ENCODE measurements at regions not wholly inside any gene's neighbourhood (a gene's known extent, or its start where the extent isn't known, plus 50 kb on each side); places are given as distances from the start of the nearest gene placed in this dataset.

- H3K27ac ChIP-seq (ENCODE audit: low read depth, low read length) = no peak overlapping the region
- no peaks in the 10 kb centered on the region for H3K4me1 ChIP-seq (ENCODE audit: control insufficient read depth in 3 of 3, insufficient read depth in 3 of 3, low read length in 3 of 3)
- H3K4me3 ChIP-seq (ENCODE audit: low read length in 3 of 3) = no peak overlapping the region
- H3K27me3 ChIP-seq (ENCODE audit: control insufficient read depth in 3 of 3, insufficient read depth in 3 of 3, low read length in 3 of 3) = no peaks in the 10 kb centered on the region
- H3K9me3 ChIP-seq (ENCODE audit: control insufficient read depth in 3 of 3, low read length in 3 of 3) = no peaks in the 10 kb centered on the region
- H3K36me3 ChIP-seq (ENCODE audit: control insufficient read depth in 3 of 3, insufficient read depth in 3 of 3, low read length in 3 of 3) = no peaks in the 10 kb centered on the region
- H3K9ac ChIP-seq (ENCODE audit: low read depth in 1 of 3, low read length in 3 of 3) = no peak overlapping the region
These were observed 125.9 kb downstream of the MOBP start for GRCh38 chr3:39593341-39593740.

GRCh38 chr3:39601241-39601640, 133.8 kb downstream of the MOBP start:
- no peak overlapping the region for H3K9ac ChIP-seq (ENCODE audit: low read depth in 1 of 3, low read length in 3 of 3)
- H3K4me3 ChIP-seq (ENCODE audit: low read length in 3 of 3) = no peak overlapping the region
- H3K27ac ChIP-seq (ENCODE audit: low read depth, low read length) = no peak overlapping the region
- H3K36me3 ChIP-seq (ENCODE audit: control insufficient read depth in 3 of 3, insufficient read depth in 3 of 3, low read length in 3 of 3) = no peaks in the 10 kb centered on the region
- H3K27me3 ChIP-seq (ENCODE audit: control insufficient read depth in 3 of 3, insufficient read depth in 3 of 3, low read length in 3 of 3) = no peaks in the 10 kb centered on the region
- no peaks in the 10 kb centered on the region for H3K4me1 ChIP-seq (ENCODE audit: control insufficient read depth in 3 of 3, insufficient read depth in 3 of 3, low read length in 3 of 3)
- no peaks in the 10 kb centered on the region for H3K9me3 ChIP-seq (ENCODE audit: control insufficient read depth in 3 of 3, low read length in 3 of 3)

- Histone ChIP-seq H3K4me1 (ENCODE audit: control insufficient read depth in 3 of 3, insufficient read depth in 3 of 3, low read length in 3 of 3) (no peaks in the 10 kb centered on the region), H3K9ac (ENCODE audit: low read depth in 1 of 3, low read length in 3 of 3) (no peak overlapping the region)
These were observed 138.4 kb downstream of the MOBP start for GRCh38 chr3:39605837-39606236.

GRCh38 chr3:39626198-39626597, 158.7 kb downstream of the MOBP start:
- Histone ChIP-seq H3K4me3 (ENCODE audit: low read length in 3 of 3) (no peak overlapping the region), H3K4me1 (ENCODE audit: control insufficient read depth in 3 of 3, insufficient read depth in 3 of 3, low read length in 3 of 3) (no peaks in the 10 kb centered on the region), H3K27me3 (ENCODE audit: control insufficient read depth in 3 of 3, insufficient read depth in 3 of 3, low read length in 3 of 3) (no peaks in the 10 kb centered on the region), H3K9ac (ENCODE audit: low read depth in 1 of 3, low read length in 3 of 3) (no peak overlapping the region), H3K9me3 (ENCODE audit: control insufficient read depth in 3 of 3, low read length in 3 of 3) (peaks cover 0 to 3% (median 0%) of the 10 kb centered on the region in 3 donors), H3K27ac (ENCODE audit: low read depth, low read length) (no peak overlapping the region), H3K36me3 (ENCODE audit: control insufficient read depth in 3 of 3, insufficient read depth in 3 of 3, low read length in 3 of 3) (no peaks in the 10 kb centered on the region)

More at GRCh38 chr3:39605837-39606236, 138.4 kb downstream of the MOBP start:
- no peak overlapping the region for H3K27ac ChIP-seq (ENCODE audit: low read depth, low read length)
- no peaks in the 10 kb centered on the region for H3K9me3 ChIP-seq (ENCODE audit: control insufficient read depth in 3 of 3, low read length in 3 of 3)
- H3K36me3 ChIP-seq (ENCODE audit: control insufficient read depth in 3 of 3, insufficient read depth in 3 of 3, low read length in 3 of 3) = no peaks in the 10 kb centered on the region
- H3K4me3 ChIP-seq (ENCODE audit: low read length in 3 of 3) = no peak overlapping the region
- no peaks in the 10 kb centered on the region for H3K27me3 ChIP-seq (ENCODE audit: control insufficient read depth in 3 of 3, insufficient read depth in 3 of 3, low read length in 3 of 3)

GRCh38 chr3:39631136-39631535, 163.7 kb downstream of the MOBP start:
- Histone ChIP-seq H3K27ac (ENCODE audit: low read depth, low read length) (no peak overlapping the region), H3K27me3 (ENCODE audit: control insufficient read depth in 3 of 3, insufficient read depth in 3 of 3, low read length in 3 of 3) (no peaks in the 10 kb centered on the region), H3K9ac (ENCODE audit: low read depth in 1 of 3, low read length in 3 of 3) (no peak overlapping the region), H3K4me1 (ENCODE audit: control insufficient read depth in 3 of 3, insufficient read depth in 3 of 3, low read length in 3 of 3) (no peaks in the 10 kb centered on the region), H3K9me3 (ENCODE audit: control insufficient read depth in 3 of 3, low read length in 3 of 3) (no peaks in the 10 kb centered on the region), H3K4me3 (ENCODE audit: low read length in 3 of 3) (no peak overlapping the region), H3K36me3 (ENCODE audit: control insufficient read depth in 3 of 3, insufficient read depth in 3 of 3, low read length in 3 of 3) (no peaks in the 10 kb centered on the region)

GRCh38 chr3:39637807-39638206, 170.3 kb downstream of the MOBP start:
- Histone ChIP-seq H3K9ac (ENCODE audit: low read depth in 1 of 3, low read length in 3 of 3) (no peak overlapping the region), H3K4me3 (ENCODE audit: low read length in 3 of 3) (no peak overlapping the region)

GRCh38 chr3:39638301-39638700, 170.8 kb downstream of the MOBP start:
- H3K4me3 ChIP-seq (ENCODE audit: low read length in 3 of 3) = no peak overlapping the region
- H3K27ac ChIP-seq (ENCODE audit: low read depth, low read length) = no peak overlapping the region
- no peaks in the 10 kb centered on the region for H3K36me3 ChIP-seq (ENCODE audit: control insufficient read depth in 3 of 3, insufficient read depth in 3 of 3, low read length in 3 of 3)
- no peak overlapping the region for H3K9ac ChIP-seq (ENCODE audit: low read depth in 1 of 3, low read length in 3 of 3)
- H3K4me1 ChIP-seq (ENCODE audit: control insufficient read depth in 3 of 3, insufficient read depth in 3 of 3, low read length in 3 of 3) = no peaks in the 10 kb centered on the region
- H3K27me3 ChIP-seq (ENCODE audit: control insufficient read depth in 3 of 3, insufficient read depth in 3 of 3, low read length in 3 of 3) = no peaks in the 10 kb centered on the region
- H3K9me3 ChIP-seq (ENCODE audit: control insufficient read depth in 3 of 3, low read length in 3 of 3) = no peaks in the 10 kb centered on the region

More at GRCh38 chr3:39637807-39638206, 170.3 kb downstream of the MOBP start:
- Histone ChIP-seq H3K4me1 (ENCODE audit: control insufficient read depth in 3 of 3, insufficient read depth in 3 of 3, low read length in 3 of 3) (no peaks in the 10 kb centered on the region), H3K27ac (ENCODE audit: low read depth, low read length) (no peak overlapping the region), H3K27me3 (ENCODE audit: control insufficient read depth in 3 of 3, insufficient read depth in 3 of 3, low read length in 3 of 3) (no peaks in the 10 kb centered on the region), H3K9me3 (ENCODE audit: control insufficient read depth in 3 of 3, low read length in 3 of 3) (no peaks in the 10 kb centered on the region), H3K36me3 (ENCODE audit: control insufficient read depth in 3 of 3, insufficient read depth in 3 of 3, low read length in 3 of 3) (no peaks in the 10 kb centered on the region)

GRCh38 chr3:39639344-39640236, 169.8 kb upstream of the MYRIP start:
- Histone ChIP-seq H3K27me3 (ENCODE audit: control insufficient read depth in 3 of 3, insufficient read depth in 3 of 3, low read length in 3 of 3) (no peaks in the 10 kb centered on the region), H3K36me3 (ENCODE audit: control insufficient read depth in 3 of 3, insufficient read depth in 3 of 3, low read length in 3 of 3) (no peaks in the 10 kb centered on the region), H3K4me1 (ENCODE audit: control insufficient read depth in 3 of 3, insufficient read depth in 3 of 3, low read length in 3 of 3) (no peaks in the 10 kb centered on the region), H3K4me3 (ENCODE audit: low read length in 3 of 3) (no peak overlapping the region), H3K9me3 (ENCODE audit: control insufficient read depth in 3 of 3, low read length in 3 of 3) (no peaks in the 10 kb centered on the region), H3K9ac (ENCODE audit: low read depth in 1 of 3, low read length in 3 of 3) (no peak overlapping the region), H3K27ac (ENCODE audit: low read depth, low read length) (no peak overlapping the region)

- H3K9ac ChIP-seq (ENCODE audit: low read depth in 1 of 3, low read length in 3 of 3) = no peak overlapping the region
- H3K27me3 ChIP-seq (ENCODE audit: control insufficient read depth in 3 of 3, insufficient read depth in 3 of 3, low read length in 3 of 3) = no peaks in the 10 kb centered on the region
- no peak overlapping the region for H3K27ac ChIP-seq (ENCODE audit: low read depth, low read length)
- H3K36me3 ChIP-seq (ENCODE audit: control insufficient read depth in 3 of 3, insufficient read depth in 3 of 3, low read length in 3 of 3) = no peaks in the 10 kb centered on the region
- H3K4me1 ChIP-seq (ENCODE audit: control insufficient read depth in 3 of 3, insufficient read depth in 3 of 3, low read length in 3 of 3) = no peaks in the 10 kb centered on the region
- no peaks in the 10 kb centered on the region for H3K9me3 ChIP-seq (ENCODE audit: control insufficient read depth in 3 of 3, low read length in 3 of 3)
- H3K4me3 ChIP-seq (ENCODE audit: low read length in 3 of 3) = no peak overlapping the region
These were observed 168.1 kb upstream of the MYRIP start for GRCh38 chr3:39641274-39641673.

- H3K4me1 ChIP-seq (ENCODE audit: control insufficient read depth in 3 of 3, insufficient read depth in 3 of 3, low read length in 3 of 3) = no peaks in the 10 kb centered on the region
- no peak overlapping the region for H3K9ac ChIP-seq (ENCODE audit: low read depth in 1 of 3, low read length in 3 of 3)
- no peak overlapping the region for H3K27ac ChIP-seq (ENCODE audit: low read depth, low read length)
- no peaks in the 10 kb centered on the region for H3K36me3 ChIP-seq (ENCODE audit: control insufficient read depth in 3 of 3, insufficient read depth in 3 of 3, low read length in 3 of 3)
- no peaks in the 10 kb centered on the region for H3K9me3 ChIP-seq (ENCODE audit: control insufficient read depth in 3 of 3, low read length in 3 of 3)
- H3K27me3 ChIP-seq (ENCODE audit: control insufficient read depth in 3 of 3, insufficient read depth in 3 of 3, low read length in 3 of 3) = no peaks in the 10 kb centered on the region
- H3K4me3 ChIP-seq (ENCODE audit: low read length in 3 of 3) = no peak overlapping the region
These were observed 165.2 kb upstream of the MYRIP start for GRCh38 chr3:39644176-39644575.
